Parathyroid adenoma (tissue), 2 donors: ENCODE measurements at regions not wholly inside any gene's neighbourhood (a gene's known extent, or its start where the extent isn't known, plus 50 kb on each side); places are given as distances from the start of the nearest gene placed in this dataset.

ENCODE experiments used
- H2AFZ ChIP-seq: fragments of 300-600 bp; sonication (generic); one replicate; pipeline ENCODE4 v1.7.0; 2017; ENCODE audit warnings: antibody characterized with exemption, mild to moderate bottlenecking
- H3K27ac ChIP-seq: fragments of 300-600 bp; sonication (generic); one replicate; pipeline ENCODE4 v1.7.0; 2017
- H3K27me3 ChIP-seq: fragments of 300-600 bp; sonication (generic); one replicate; pipeline ENCODE4 v1.7.0; 2017; ENCODE audit warnings: low read length; ENCODE audit not compliant: control insufficient read depth, insufficient read depth
- H3K36me3 ChIP-seq: fragments of 300-600 bp; sonication (generic); one replicate; pipeline ENCODE4 v1.7.0; 2017; ENCODE audit warnings: low read length; ENCODE audit not compliant: control insufficient read depth, insufficient read depth
- H3K4me1 ChIP-seq: fragments of 300-600 bp; sonication (generic); one replicate; pipeline ENCODE4 v1.7.0; 2017; ENCODE audit warnings: control low read depth
- H3K4me2 ChIP-seq: fragments of 300-600 bp; sonication (generic); one replicate; pipeline ENCODE4 v1.7.0; 2017; ENCODE audit warnings: low read length
- H3K4me3 ChIP-seq: fragments of 300-600 bp; sonication (generic); one replicate; pipeline ENCODE4 v1.7.0; 2017; ENCODE audit warnings: low read depth, low read length
- H3K79me2 ChIP-seq: fragments of 300-600 bp; sonication (generic); one replicate; pipeline ENCODE4 v1.7.0; 2017; ENCODE audit warnings: control low read depth
- H3K9ac ChIP-seq: fragments of 300-600 bp; sonication (generic); one replicate; pipeline ENCODE4 v1.7.0; 2017; ENCODE audit warnings: mild to moderate bottlenecking
- H3K9me3 ChIP-seq: fragments of 300-600 bp; sonication (generic); one replicate; pipeline ENCODE4 v1.7.0; 2017; ENCODE audit warnings: low read length; ENCODE audit not compliant: control insufficient read depth
- CTCF ChIP-seq: fragments of 300-600 bp; sonication (generic); IDR thresholded peaks from one replicate; pipeline ENCODE4 v1.7.0; 2017; ENCODE audit warnings: antibody characterized with exemption, mild to moderate bottlenecking
- donor health status: primary hyperparathyroidism.

- Histone ChIP-seq H3K27me3 (no peaks in the 10 kb centered on the region), H3K4me1 (peaks cover 8% of the 10 kb centered on the region), H3K4me3 (no peak overlapping the region), H3K36me3 (no peaks in the 10 kb centered on the region), H3K9ac (no peak overlapping the region), H2AFZ (no peak overlapping the region), H3K4me2 (no peak overlapping the region), H3K27ac (no peak overlapping the region), H3K9me3 (no peaks in the 10 kb centered on the region), H3K79me2 (no peaks in the 10 kb centered on the region)
- TF ChIP-seq CTCF = no peak
Observed at GRCh38 chr20:24124951-24125650, 136.5 kb upstream of the GGTLC1 start.

- Histone ChIP-seq H3K27ac (no peak overlapping the region), H3K4me1 (peaks cover 8% of the 10 kb centered on the region), H3K27me3 (no peaks in the 10 kb centered on the region), H3K9me3 (no peaks in the 10 kb centered on the region), H3K4me2 (no peak overlapping the region), H3K9ac (no peak overlapping the region), H3K79me2 (no peaks in the 10 kb centered on the region), H3K36me3 (no peaks in the 10 kb centered on the region), H3K4me3 (no peak overlapping the region), H2AFZ (no peak overlapping the region)
- TF ChIP-seq CTCF = no peak
Observed at GRCh38 chr20:24124003-24124402, 135.4 kb upstream of the GGTLC1 start.

- H3K4me3 ChIP-seq = no peak overlapping the region
- no peak overlapping the region for H3K27ac ChIP-seq
- no peak overlapping the region for H2AFZ ChIP-seq
- no peaks in the 10 kb centered on the region for H3K36me3 ChIP-seq
- no peaks in the 10 kb centered on the region for H3K9me3 ChIP-seq
- no peaks in the 10 kb centered on the region for H3K27me3 ChIP-seq
- H3K79me2 ChIP-seq = no peaks in the 10 kb centered on the region
- H3K4me2 ChIP-seq = no peak overlapping the region
- no peak overlapping the region for H3K9ac ChIP-seq
- peaks cover 8% of the 10 kb centered on the region for H3K4me1 ChIP-seq
- TF ChIP-seq CTCF = no peak
Observed at GRCh38 chr20:24118441-24119175, 130.0 kb upstream of the GGTLC1 start.

GRCh38 chr20:24118034-24118433 lies 129.5 kb upstream of the GGTLC1 start:
- peaks cover 8% of the 10 kb centered on the region for H3K4me1 ChIP-seq
- no peak overlapping the region for H3K4me3 ChIP-seq
- H3K79me2 ChIP-seq = no peaks in the 10 kb centered on the region
- TF ChIP-seq CTCF = no peak
- H2AFZ ChIP-seq = no peak overlapping the region
- H3K9ac ChIP-seq = no peak overlapping the region
- H3K4me2 ChIP-seq = no peak overlapping the region
- H3K36me3 ChIP-seq = no peaks in the 10 kb centered on the region
- H3K9me3 ChIP-seq = no peaks in the 10 kb centered on the region
- no peaks in the 10 kb centered on the region for H3K27me3 ChIP-seq
- H3K27ac ChIP-seq = no peak overlapping the region
